HepG2 (cell line): ENCODE measurements at regions not wholly inside any gene's neighbourhood (a gene's known extent, or its start where the extent isn't known, plus 50 kb on each side); places are given as distances from the start of the nearest gene placed in this dataset.

Experiments used
- ATAC-seq: fragments of 200-7000 bp; cut with Tn5 transposase; 3 replicates; pipeline ENCODE4 v1.9.1; 2020; ENCODE audit warnings: mild to moderate bottlenecking, moderate library complexity
- BruUV-seq: library from RNA; stranded (reverse); fragments of 400-500 nt; replicated peaks from 2 replicates; lab custom pipeline; 2021; lab: Mats Ljungman, UMichigan
- CTCF ChIA-PET: fragments of 300-600 bp; formaldehyde crosslinking; extraction: SDS; loops from one replicate; lab custom pipeline; 2021; ENCODE audit warnings: low total read pairs, inconsistent platforms, low intra/inter-chr PET ratio; lab: Yijun Ruan, JAX
- POLR2A ChIA-PET: fragments of 350-600 bp; sonication (Branson Sonifier 250); formaldehyde crosslinking; loops from one replicate; lab custom pipeline; 2020; ENCODE audit warnings: antibody characterized with exemption, inconsistent platforms; lab: Yijun Ruan, JAX
- DNase-seq: peaks from one replicate; pipeline ENCODE4 v3.0.0-alpha.2; 2015; ENCODE audit warnings: low spot score
- FAIRE-seq: peaks from 3 replicates; lab custom pipeline; 2011; peaks lifted over from hg19 to GRCh38; lab: Jason Lieb, UNC
- H2AFZ ChIP-seq: one replicate; pipeline ENCODE4 v1.6.1; 2011; ENCODE audit warnings: low read length, inconsistent platforms
- H3K27ac ChIP-seq: fragments of 300-600 bp; 3 replicates; pipeline ENCODE4 v1.8.0; 2011; ENCODE audit warnings: mixed run types, mild to moderate bottlenecking, mixed read lengths, low read length, inconsistent platforms; ENCODE audit not compliant: insufficient read depth; ENCODE audit errors: extremely low read length
- H3K27me3 ChIP-seq, 2 experiments: fragments of 200-600 bp in 1 of 2; 2 replicates in 1 of 2; 3 replicates in 1 of 2; pipeline versions ENCODE4 v1.6.0 to v1.8.0; 2011; ENCODE audit warnings: low read length in 2 of 2, mild to moderate bottlenecking in 2 of 2, moderate library complexity in 2 of 2, inconsistent platforms in 1 of 2; ENCODE audit not compliant: insufficient read depth in 2 of 2, control insufficient read depth in 1 of 2
- H3K36me3 ChIP-seq, 2 experiments: fragments of 200-600 bp in 1 of 2; replicated peaks in 1 of 2; 2 replicates in 1 of 2; 3 replicates in 1 of 2; pipeline versions ENCODE4 v1.5.1 to v1.8.0; 2011; ENCODE audit warnings: low read length in 2 of 2, inconsistent platforms in 1 of 2; ENCODE audit not compliant: insufficient read depth in 2 of 2, control insufficient read depth in 1 of 2
- H3K4me1 ChIP-seq: 2 replicates; pipeline ENCODE4 v1.5.1; 2012; ENCODE audit warnings: low read length, inconsistent platforms; ENCODE audit not compliant: insufficient read depth
- H3K4me2 ChIP-seq: 2 replicates; pipeline ENCODE4 v1.6.0; 2011; ENCODE audit warnings: low read depth, low read length, inconsistent platforms
- H3K4me3 ChIP-seq, 3 experiments: fragments of 200-600 bp in 1 of 3; sonication (generic), shearing (Covaris generic) in 1 of 3; replicated peaks in 1 of 3; 2 replicates each; pipeline ENCODE4 v1.5.1; 2011 to 2016; ENCODE audit warnings: low read length in 3 of 3, inconsistent platforms in 2 of 3, low read depth in 2 of 3, mild to moderate bottlenecking in 2 of 3, control low read depth in 1 of 3, mixed read lengths in 1 of 3; ENCODE audit not compliant: insufficient read depth in 1 of 3
- H3K79me2 ChIP-seq: one replicate; pipeline ENCODE4 v1.6.1; 2011; ENCODE audit warnings: low read length, inconsistent platforms; ENCODE audit not compliant: insufficient read depth
- H3K9ac ChIP-seq: 2 replicates; pipeline ENCODE4 v1.6.0; 2011; ENCODE audit warnings: mild to moderate bottlenecking, low read depth, low read length, inconsistent platforms; ENCODE audit not compliant: insufficient read depth
- H3K9me3 ChIP-seq: 2 replicates; pipeline ENCODE4 v1.5.1; 2012; ENCODE audit warnings: mild to moderate bottlenecking, low read length
- H4K20me1 ChIP-seq: 2 replicates; pipeline ENCODE4 v1.6.0; 2011; ENCODE audit warnings: inconsistent platforms, mild to moderate bottlenecking, low read length, moderate library complexity; ENCODE audit not compliant: insufficient read depth
- ARNTL ChIP-seq: sonication (generic); formaldehyde crosslinking; IDR thresholded peaks from 2 replicates; pipeline ENCODE4 v1.4.0; 2020; ENCODE audit warnings: mild to moderate bottlenecking, missing genetic modification reagents
- BCL3 ChIP-seq: sonication (generic); formaldehyde crosslinking; IDR thresholded peaks from 2 replicates; pipeline ENCODE4 v1.5.1; 2020; ENCODE audit warnings: mild to moderate bottlenecking, missing genetic modification reagents, moderate library complexity
- GATAD2A ChIP-seq: IDR thresholded peaks from 2 replicates; pipeline ENCODE4 v1.6.1; 2016
- HBP1 ChIP-seq: IDR thresholded peaks from 2 replicates; pipeline ENCODE4 v1.6.1; 2016; ENCODE audit warnings: low read depth, control low read depth
- MEF2D ChIP-seq: sonication (generic); formaldehyde crosslinking; IDR thresholded peaks from 2 replicates; pipeline ENCODE4 v1.5.1; 2020; ENCODE audit warnings: mild to moderate bottlenecking, missing genetic modification reagents
- NCOR1 ChIP-seq: fragments of 200-600 bp; sonication (generic); IDR thresholded peaks from 2 replicates; pipeline ENCODE4 v1.7.0; 2017; ENCODE audit warnings: antibody characterized with exemption, low read length, borderline replicate concordance
- NFRKB ChIP-seq: fragments of 450-650 bp; IDR thresholded peaks from 2 replicates; pipeline ENCODE4 v1.6.1; 2017
- NKX3-1 ChIP-seq: sonication (generic); formaldehyde crosslinking; IDR thresholded peaks from 2 replicates; pipeline ENCODE4 v1.5.0; 2020; ENCODE audit warnings: missing genetic modification reagents
- NONO ChIP-seq, 2 experiments: fragments of 450-650 bp in 1 of 2; sonication (generic) in 1 of 2; formaldehyde crosslinking in 1 of 2; IDR thresholded peaks in 1 of 2; conservative IDR thresholded peaks in 1 of 2; 2 replicates each; pipeline versions ENCODE4 v1.6.1 to v1.8.0; 2017 to 2022; ENCODE audit warnings: mild to moderate bottlenecking in 1 of 2, missing genetic modification reagents in 1 of 2, moderate library complexity in 1 of 2
- PCBP2 ChIP-seq: fragments of 200-400 bp; formaldehyde crosslinking; optimal IDR thresholded peaks from 2 replicates; pipeline ENCODE3; 2018; ENCODE audit warnings: low read length, low read depth; ENCODE audit not compliant: poor library complexity, severe bottlenecking
- RARA ChIP-seq: IDR thresholded peaks from 2 replicates; pipeline ENCODE4 v1.6.1; 2016; ENCODE audit warnings: missing genetic modification reagents, missing compliant biosample characterization
- SP2 ChIP-seq: sonication (generic); formaldehyde crosslinking; IDR thresholded peaks from 2 replicates; pipeline ENCODE4 v1.5.1; 2020; ENCODE audit warnings: mild to moderate bottlenecking, missing genetic modification reagents
- SRSF9 ChIP-seq: fragments of 200-400 bp; formaldehyde crosslinking; IDR thresholded peaks from 2 replicates; pipeline ENCODE4 v1.6.1; 2018; ENCODE audit warnings: borderline replicate concordance, mild to moderate bottlenecking, low read depth, low read length; ENCODE audit not compliant: insufficient read depth, poor library complexity, severe bottlenecking
- TCF7 ChIP-seq: sonication (generic); IDR thresholded peaks from 2 replicates; pipeline ENCODE4 v1.6.1; 2016; ENCODE audit warnings: antibody characterized with exemption, low read depth
- ZBTB33 ChIP-seq: sonication (generic); formaldehyde crosslinking; IDR thresholded peaks from 2 replicates; pipeline ENCODE4 v1.4.0; 2020; ENCODE audit warnings: missing genetic modification reagents
- ZNF281 ChIP-seq: sonication (generic); formaldehyde crosslinking; IDR thresholded peaks from 2 replicates; pipeline ENCODE4 v1.4.0; 2020; ENCODE audit warnings: missing genetic modification reagents, borderline replicate concordance
- ZNF556 ChIP-seq: sonication (generic); formaldehyde crosslinking; IDR thresholded peaks from 2 replicates; pipeline ENCODE4 v1.4.0; 2020; ENCODE audit warnings: mild to moderate bottlenecking, missing genetic modification reagents, borderline replicate concordance
- ZSCAN5A ChIP-seq: sonication (generic); formaldehyde crosslinking; IDR thresholded peaks from 2 replicates; pipeline ENCODE4 v1.8.0; 2022; ENCODE audit warnings: mild to moderate bottlenecking, missing genetic modification reagents, borderline replicate concordance
- in situ Hi-C: cut with HindIII; loops from 2 replicates; pipeline ENCODE4 v1.10.0; 2017; ENCODE audit warnings: low pct_unique_long_range_greater_than_20kb; ENCODE audit not compliant: extremely low pct_ligation_motif_present
- intact Hi-C: fragments of 100-400 bp; cut with micrococcal nuclease; formaldehyde crosslinking; loops from one replicate; pipeline ENCODE4 v1.10.0; 2022; ENCODE audit not compliant: unreplicated experiment

GRCh38 chr5:117740268-117740667, 1165.6 kb upstream of the SEMA6A start:
- FAIRE-seq (no peak), DNase-seq (no peak), ATAC-seq (no peak)
- BruUV-seq, result no TSS peak
- in situ Hi-C loops (no loop called here), intact Hi-C loops (no loop called here)
- no peaks in the 10 kb centered on the region for H3K79me2 ChIP-seq
- CTCF ChIA-PET, result no interaction called here
- POLR2A ChIA-PET, result no interaction called here
- H3K9me3 ChIP-seq, result no peaks in the 10 kb centered on the region
- no peaks in the 10 kb centered on the region for H4K20me1 ChIP-seq
- no peak overlapping the region for H3K9ac ChIP-seq
- H3K4me2 ChIP-seq, result no peak overlapping the region
- no peaks in the 10 kb centered on the region for H3K36me3 ChIP-seq
- no peak overlapping the region for H2AFZ ChIP-seq
- no peak overlapping the region for H3K27ac ChIP-seq
- H3K4me1 ChIP-seq, result no peaks in the 10 kb centered on the region
- no peaks in the 10 kb centered on the region for H3K27me3 ChIP-seq
- no peak overlapping the region for H3K4me3 ChIP-seq
- no peak for TF ChIP-seq ZNF556 (CRISPR knock-in tag)
- TF ChIP-seq GATAD2A (CRISPR knock-in tag), result no peak
- TF ChIP-seq NFRKB, result no peak
- TF ChIP-seq NCOR1, result no peak
- TF ChIP-seq SRSF9, result no peak
- no peak for TF ChIP-seq PCBP2
- TF ChIP-seq BCL3 (CRISPR knock-in tag), result no peak
- no peak for TF ChIP-seq ZSCAN5A
- no peak for TF ChIP-seq NONO (IDR thresholded peaks at IDR 0.05)
- TF ChIP-seq NONO (CRISPR knock-in tag; conservative IDR thresholded peaks at IDR 0.05), result no peak
- TF ChIP-seq RARA, result no peak
- TF ChIP-seq ZNF281 (CRISPR knock-in tag), result no peak
- TF ChIP-seq HBP1 (CRISPR knock-in tag), result no peak
- no peak for TF ChIP-seq SP2
- TF ChIP-seq MEF2D (CRISPR knock-in tag), result no peak
- TF ChIP-seq ZBTB33 (CRISPR knock-in tag), result no peak
- TF ChIP-seq NKX3-1, result no peak
- TF ChIP-seq ARNTL, result no peak
- no peak for TF ChIP-seq TCF7
